ENCODE measurements at regions not wholly inside any gene's neighbourhood (a gene's known extent, or its start where the extent isn't known, plus 50 kb on each side); places are given as distances from the start of the nearest gene placed in this dataset.

DNA sequence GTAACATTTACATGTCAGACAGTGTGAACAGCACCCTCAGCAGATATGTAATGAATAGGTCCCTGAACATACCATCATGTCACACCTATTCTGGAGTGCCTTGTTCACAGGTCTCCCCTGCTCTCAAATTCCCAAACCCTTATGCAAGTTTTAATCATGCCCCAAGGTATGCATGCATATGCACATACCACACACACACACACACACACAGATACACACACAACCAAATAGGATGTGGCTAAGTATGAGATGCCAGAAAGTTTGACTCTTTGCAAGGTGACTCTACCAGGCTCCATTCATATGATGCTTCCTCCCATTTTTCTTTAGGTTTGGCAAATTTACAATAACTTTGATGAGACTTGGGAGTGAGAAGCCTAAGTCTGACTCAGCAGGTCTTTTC is 243.8 kb upstream of the IRAK1BP1 start:
- TF ChIP-seq, protein P1, sequence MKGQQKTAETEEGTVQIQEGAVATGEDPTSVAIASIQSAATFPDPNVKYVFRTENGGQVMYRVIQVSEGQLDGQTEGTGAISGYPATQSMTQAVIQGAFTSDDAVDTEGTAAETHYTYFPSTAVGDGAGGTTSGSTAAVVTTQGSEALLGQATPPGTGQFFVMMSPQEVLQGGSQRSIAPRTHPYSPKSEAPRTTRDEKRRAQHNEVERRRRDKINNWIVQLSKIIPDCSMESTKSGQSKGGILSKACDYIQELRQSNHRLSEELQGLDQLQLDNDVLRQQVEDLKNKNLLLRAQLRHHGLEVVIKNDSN (IDR thresholded peaks at IDR 0.05; ENCODE audit: borderline replicate concordance, low read depth), result no peak
- TF ChIP-seq FOXM1 (IDR thresholded peaks at IDR 0.05; ENCODE audit: low read depth), result no peak
- TF ChIP-seq CTCF (IDR thresholded peaks at IDR 0.05), result no peak
- no peak for TF ChIP-seq RCOR1 (IDR thresholded peaks at IDR 0.05; ENCODE audit: low read length)
- TF ChIP-seq MEF2A (IDR thresholded peaks at IDR 0.05; ENCODE audit: borderline replicate concordance, low read depth), result no peak
- no peak for TF ChIP-seq RAD21 (IDR thresholded peaks at IDR 0.05; ENCODE audit: low read length)
- TF ChIP-seq POLR2AphosphoS5 (IDR thresholded peaks at IDR 0.05; ENCODE audit: low read depth, low read length), result no peak
- no peak for TF ChIP-seq IRF3 (IDR thresholded peaks at IDR 0.05; ENCODE audit: low read depth, low read length)
- no peak for TF ChIP-seq REST (IDR thresholded peaks at IDR 0.05; ENCODE audit: low read depth, low read length)
- no peak for TF ChIP-seq FOXJ3 (CRISPR knock-in tag; IDR thresholded peaks at IDR 0.05)
- TF ChIP-seq USF2 (IDR thresholded peaks at IDR 0.05; ENCODE audit: borderline replicate concordance, low read depth, low read length), result no peak
- TF ChIP-seq MXI1 (IDR thresholded peaks at IDR 0.05; ENCODE audit: low read depth, low read length), result no peak
- no peak for TF ChIP-seq EP300 (IDR thresholded peaks at IDR 0.05; ENCODE audit: borderline replicate concordance in 1 of 2, low read depth in 1 of 2, low read length in 1 of 2)
- TF ChIP-seq EZH2phosphoT487 (IDR thresholded peaks at IDR 0.05; ENCODE audit: borderline replicate concordance, low read depth), result no peak
